GM12878 (cell line): ENCODE measurements at regions not wholly inside any gene's neighbourhood (a gene's known extent, or its start where the extent isn't known, plus 50 kb on each side); places are given as distances from the start of the nearest gene placed in this dataset.

Experiments
- ATF7 ChIP-seq: fragments of 450-650 bp; IDR thresholded peaks from 2 replicates; pipeline ENCODE4 v1.6.1; 2016; ENCODE audit warnings: low read depth, mild to moderate bottlenecking
- CTCF ChIP-seq, 3 experiments: IDR thresholded peaks in 2 of 3; conservative IDR thresholded peaks in 1 of 3; 2 replicates each; pipeline ENCODE4 v1.5.1; 2011; ENCODE audit warnings: low read depth in 3 of 3, low read length in 3 of 3, mild to moderate bottlenecking in 3 of 3, control low read depth in 2 of 3, moderate library complexity in 2 of 3, inconsistent platforms in 1 of 3, mixed read lengths in 1 of 3; ENCODE audit not compliant: control insufficient read depth in 2 of 3, insufficient read depth in 1 of 3; ENCODE audit errors: extremely low read depth in 1 of 3
- EED ChIP-seq: sonication (generic); IDR thresholded peaks from 2 replicates; pipeline ENCODE4 v1.6.1; 2016; ENCODE audit warnings: antibody characterized with exemption, low read depth
- EZH2 ChIP-seq: IDR thresholded peaks from 2 replicates; pipeline ENCODE4 v1.6.1; 2012; ENCODE audit warnings: low read depth, mild to moderate bottlenecking, control low read depth, inconsistent platforms, low read length, borderline replicate concordance; ENCODE audit not compliant: control insufficient read depth
- HDGF ChIP-seq: fragments of 450-650 bp; IDR thresholded peaks from 2 replicates; pipeline ENCODE4 v1.6.1; 2016; ENCODE audit warnings: antibody characterized with exemption
- JUNB ChIP-seq: IDR thresholded peaks from 2 replicates; pipeline ENCODE4 v1.6.1; 2016; ENCODE audit warnings: antibody characterized with exemption, mild to moderate bottlenecking
- KDM1A ChIP-seq: fragments of 200-600 bp; sonication (generic); IDR thresholded peaks from 2 replicates; pipeline ENCODE4 v1.6.1; 2016; ENCODE audit warnings: borderline replicate concordance
- POLR2A ChIP-seq: IDR thresholded peaks from 2 replicates; pipeline ENCODE4 v1.6.1; 2011; ENCODE audit warnings: low read depth, mild to moderate bottlenecking, low read length
- POLR2AphosphoS5 ChIP-seq: IDR thresholded peaks from 2 replicates; pipeline ENCODE4 v1.6.1; 2011; ENCODE audit warnings: mild to moderate bottlenecking, low read length, inconsistent platforms
- RCOR1 ChIP-seq: conservative IDR thresholded peaks from 2 replicates; pipeline ENCODE4 v1.6.1; 2012; ENCODE audit warnings: low read depth, low read length, improper control_type of control experiment
- SMC3 ChIP-seq: IDR thresholded peaks from 2 replicates; pipeline ENCODE4 v1.6.1; 2011; ENCODE audit warnings: low read length, improper control_type of control experiment, borderline replicate concordance
- SP1 ChIP-seq: IDR thresholded peaks from one replicate; pipeline ENCODE4 v1.6.1; 2011; ENCODE audit warnings: low read depth, low read length
- ZZZ3 ChIP-seq: IDR thresholded peaks from 2 replicates; pipeline ENCODE4 v1.6.1; 2011; ENCODE audit warnings: low read depth; ENCODE audit not compliant: control insufficient read depth, insufficient read length

DNA sequence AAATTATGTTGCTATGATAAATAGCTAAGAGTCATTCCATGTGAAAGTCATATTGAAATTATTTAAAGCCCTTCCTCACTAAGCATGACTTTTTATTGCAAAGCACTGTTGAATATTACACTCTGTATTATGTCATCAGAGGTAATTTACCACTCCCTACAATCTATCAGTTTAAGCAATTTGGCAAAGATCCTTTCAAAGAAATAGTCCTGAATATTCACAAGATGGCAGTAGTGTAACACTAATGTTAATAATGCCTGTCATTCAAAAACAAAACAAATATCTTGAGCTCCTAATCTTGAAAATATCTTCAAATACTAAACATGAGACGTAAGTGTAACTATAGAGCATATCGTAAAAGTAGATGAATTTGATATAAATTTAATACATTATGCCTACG lies 208.6 kb upstream of the TECRL start:
- TF ChIP-seq POLR2AphosphoS5: no peak
- no peak for TF ChIP-seq ATF7
- TF ChIP-seq POLR2A: no peak
- TF ChIP-seq KDM1A: no peak
- no peak; a peak in 1 of 6 replicates for TF ChIP-seq CTCF (IDR thresholded peaks at IDR 0.05 in 2 of 3, conservative IDR thresholded peaks at IDR 0.05 in 1 of 3; ENCODE audit: control insufficient read depth in 2 of 3, extremely low read depth in 1 of 3, insufficient read depth in 1 of 3, low read depth in 3 of 3, low read length in 3 of 3)
- TF ChIP-seq RCOR1: no peak
- no peak for TF ChIP-seq HDGF
- TF ChIP-seq SP1: no peak
- TF ChIP-seq ZZZ3: no peak
- no peak for TF ChIP-seq EED
- TF ChIP-seq JUNB: no peak
- no peak for TF ChIP-seq SMC3
- TF ChIP-seq EZH2: no peak
